H1 (cell line): ENCODE measurements at regions not wholly inside any gene's neighbourhood (a gene's known extent, or its start where the extent isn't known, plus 50 kb on each side); places are given as distances from the start of the nearest gene placed in this dataset.

Experiments used
- BRCA1 ChIP-seq: IDR thresholded peaks from 2 replicates; pipeline ENCODE4 v1.6.1; 2012; ENCODE audit warnings: low read depth, low read length, improper control_type of control experiment
- EP300 ChIP-seq, 2 experiments: IDR thresholded peaks; 1 replicate in 1 of 2; 2 replicates in 1 of 2; pipeline ENCODE4 v1.6.1; 2011 to 2012; ENCODE audit warnings: low read depth in 2 of 2, low read length in 2 of 2, mild to moderate bottlenecking in 2 of 2, borderline replicate concordance in 1 of 2, inconsistent platforms in 1 of 2, moderate library complexity in 1 of 2
- HDAC2 ChIP-seq, 2 experiments: fragments of 300-600 bp in 1 of 2; sonication (generic) in 1 of 2; IDR thresholded peaks; 2 replicates each; pipeline ENCODE4 v1.6.1; 2011 to 2012; ENCODE audit warnings: low read depth in 2 of 2, low read length in 2 of 2, mild to moderate bottlenecking in 2 of 2, moderate library complexity in 2 of 2, borderline replicate concordance in 1 of 2, inconsistent platforms in 1 of 2
- JUND ChIP-seq: IDR thresholded peaks from 2 replicates; pipeline ENCODE4 v1.6.1; 2011; ENCODE audit warnings: mild to moderate bottlenecking, improper control_type of control experiment, low read length
- POLR2A ChIP-seq, 2 experiments: IDR thresholded peaks; 1 replicate in 1 of 2; 2 replicates in 1 of 2; pipeline ENCODE4 v1.6.1; 2011; ENCODE audit warnings: low read depth in 2 of 2, low read length in 2 of 2, mild to moderate bottlenecking in 2 of 2; ENCODE audit errors: control extremely low read depth in 1 of 2
- SP1 ChIP-seq: IDR thresholded peaks from 2 replicates; pipeline ENCODE4 v1.6.1; 2011; ENCODE audit warnings: low read depth, low read length
- YY1 ChIP-seq: IDR thresholded peaks from 2 replicates; pipeline ENCODE4 v1.6.1; 2011; ENCODE audit warnings: low read depth, mild to moderate bottlenecking, low read length
- TF ChIP-seq, protein P1 (sequence below): IDR thresholded peaks from 2 replicates; pipeline ENCODE4 v1.6.1; 2012; ENCODE audit warnings: inconsistent platforms
- TF ChIP-seq, protein P2 (sequence below): IDR thresholded peaks from 2 replicates; pipeline ENCODE4 v1.6.1; 2012; ENCODE audit warnings: inconsistent platforms
- TF ChIP-seq, protein P3 (sequence below), 3 experiments: IDR thresholded peaks; 1 replicate in 2 of 3; 2 replicates in 1 of 3; pipeline versions ENCODE4 v1.5.1 to v1.6.1; 2011; ENCODE audit warnings: low read length in 3 of 3, mild to moderate bottlenecking in 3 of 3, inconsistent platforms in 2 of 3, low read depth in 1 of 3, moderate library complexity in 1 of 3; ENCODE audit not compliant: insufficient read depth in 1 of 3; ENCODE audit errors: control extremely low read depth in 1 of 3

DNA sequence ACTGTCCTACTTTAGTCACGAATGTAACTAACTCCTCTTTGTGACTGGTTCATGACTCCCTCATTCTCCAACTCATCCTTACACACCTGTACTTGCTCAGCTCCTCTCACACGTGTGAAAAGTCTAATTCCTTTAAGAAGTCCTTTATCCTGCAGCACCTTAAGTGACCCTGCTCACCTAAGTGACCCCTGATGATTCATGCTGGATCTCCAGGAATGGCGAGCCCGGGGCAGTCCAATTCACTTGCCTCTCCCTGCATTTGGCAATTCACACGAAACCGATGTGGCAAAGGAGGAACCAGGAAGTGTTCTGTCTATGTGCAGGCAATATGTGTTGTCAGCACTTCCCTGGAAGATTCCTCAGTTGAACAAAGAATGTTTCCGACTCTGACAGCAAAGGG is 189.8 kb upstream of the NABP1 start:
- TF ChIP-seq, protein P1, sequence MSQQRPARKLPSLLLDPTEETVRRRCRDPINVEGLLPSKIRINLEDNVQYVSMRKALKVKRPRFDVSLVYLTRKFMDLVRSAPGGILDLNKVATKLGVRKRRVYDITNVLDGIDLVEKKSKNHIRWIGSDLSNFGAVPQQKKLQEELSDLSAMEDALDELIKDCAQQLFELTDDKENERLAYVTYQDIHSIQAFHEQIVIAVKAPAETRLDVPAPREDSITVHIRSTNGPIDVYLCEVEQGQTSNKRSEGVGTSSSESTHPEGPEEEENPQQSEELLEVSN, result no peak
- TF ChIP-seq POLR2A (IDR thresholded peaks at IDR 0.05; ENCODE audit: control extremely low read depth in 1 of 2, low read depth in 2 of 2, low read length in 2 of 2) (no peak), YY1 (no peak), SP1 (no peak), HDAC2 (IDR thresholded peaks at IDR 0.05; ENCODE audit: borderline replicate concordance in 1 of 2, low read depth in 2 of 2, low read length in 2 of 2) (no peak), BRCA1 (no peak), EP300 (IDR thresholded peaks at IDR 0.05; ENCODE audit: borderline replicate concordance in 1 of 2, low read depth in 2 of 2, low read length in 2 of 2) (no peak), JUND (no peak)
- TF ChIP-seq, protein P2, sequence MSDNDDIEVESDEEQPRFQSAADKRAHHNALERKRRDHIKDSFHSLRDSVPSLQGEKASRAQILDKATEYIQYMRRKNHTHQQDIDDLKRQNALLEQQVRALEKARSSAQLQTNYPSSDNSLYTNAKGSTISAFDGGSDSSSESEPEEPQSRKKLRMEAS, result no peak
- TF ChIP-seq, protein P3, sequence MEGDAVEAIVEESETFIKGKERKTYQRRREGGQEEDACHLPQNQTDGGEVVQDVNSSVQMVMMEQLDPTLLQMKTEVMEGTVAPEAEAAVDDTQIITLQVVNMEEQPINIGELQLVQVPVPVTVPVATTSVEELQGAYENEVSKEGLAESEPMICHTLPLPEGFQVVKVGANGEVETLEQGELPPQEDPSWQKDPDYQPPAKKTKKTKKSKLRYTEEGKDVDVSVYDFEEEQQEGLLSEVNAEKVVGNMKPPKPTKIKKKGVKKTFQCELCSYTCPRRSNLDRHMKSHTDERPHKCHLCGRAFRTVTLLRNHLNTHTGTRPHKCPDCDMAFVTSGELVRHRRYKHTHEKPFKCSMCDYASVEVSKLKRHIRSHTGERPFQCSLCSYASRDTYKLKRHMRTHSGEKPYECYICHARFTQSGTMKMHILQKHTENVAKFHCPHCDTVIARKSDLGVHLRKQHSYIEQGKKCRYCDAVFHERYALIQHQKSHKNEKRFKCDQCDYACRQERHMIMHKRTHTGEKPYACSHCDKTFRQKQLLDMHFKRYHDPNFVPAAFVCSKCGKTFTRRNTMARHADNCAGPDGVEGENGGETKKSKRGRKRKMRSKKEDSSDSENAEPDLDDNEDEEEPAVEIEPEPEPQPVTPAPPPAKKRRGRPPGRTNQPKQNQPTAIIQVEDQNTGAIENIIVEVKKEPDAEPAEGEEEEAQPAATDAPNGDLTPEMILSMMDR (IDR thresholded peaks at IDR 0.05; ENCODE audit: control extremely low read depth in 1 of 3, insufficient read depth in 1 of 3, low read depth in 1 of 3, low read length in 3 of 3), result no peak
